Adrenal gland (tissue), 9 donors: ENCODE measurements at regions not wholly inside any gene's neighbourhood (a gene's known extent, or its start where the extent isn't known, plus 50 kb on each side); places are given as distances from the start of the nearest gene placed in this dataset.

Experiments used
- DNase-seq, 7 donors: peaks; one replicate each; pipeline ENCODE4 v3.0.0-alpha.2; 2019 to 2020
- H3K27ac ChIP-seq, 5 donors: fragments of 200-600 bp; sonication (generic) in 4 of 5; 1 replicate in 3 of 5; 2 replicates in 2 of 5; pipeline versions ENCODE4 v1.5.1 to v1.8.0; 2016 to 2020; ENCODE audit warnings: mild to moderate bottlenecking in 1 of 5
- H3K27me3 ChIP-seq: fragments of 200-600 bp; 2 replicates; pipeline ENCODE4 v1.8.0; 2021
- H3K36me3 ChIP-seq, 2 donors: fragments of 200-600 bp; replicated peaks in 1 of 2; 1 replicate in 1 of 2; 2 replicates in 1 of 2; pipeline versions ENCODE4 v1.5.1 to v1.8.0; 2018 to 2022
- H3K4me1 ChIP-seq, 2 donors: fragments of 200-600 bp; replicated peaks in 1 of 2; 1 replicate in 1 of 2; 2 replicates in 1 of 2; pipeline versions ENCODE4 v1.5.1 to v1.8.0; 2018 to 2021
- H3K4me3 ChIP-seq, 4 donors: fragments of 200-600 bp; sonication (generic) in 3 of 4; one replicate each; pipeline ENCODE4 v1.5.1; 2016 to 2018
- H3K9me3 ChIP-seq, 3 donors: fragments of 200-600 bp; sonication (generic) in 1 of 3; replicated peaks in 1 of 3; 1 replicate in 2 of 3; 2 replicates in 1 of 3; pipeline versions ENCODE4 v1.5.1 to v1.8.0; 2016 to 2021
- CTCF ChIP-seq, 6 experiments: fragments of 450-650 bp in 4 of 6; fragments of 200-600 bp in 2 of 6; sonication (generic) in 1 of 6; IDR thresholded peaks; 1 replicate in 5 of 6; 2 replicates in 1 of 6; pipeline versions ENCODE4 v1.5.1 to v1.8.0; 2016 to 2021; ENCODE audit warnings: antibody characterized with exemption in 6 of 6, mild to moderate bottlenecking in 2 of 6, moderate library complexity in 1 of 6
- POLR2A ChIP-seq, 2 donors: fragments of 450-650 bp; IDR thresholded peaks; one replicate each; pipeline ENCODE4 v1.6.1; 2017; ENCODE audit warnings: antibody characterized with exemption in 2 of 2, mild to moderate bottlenecking in 2 of 2, moderate library complexity in 1 of 2
- WGBS, 4 donors: extraction: QIAGEN DNeasy Blood & Tissue Kit in 2 of 4; methylation state at CpG; one replicate each; pipeline versions ENCODE4 v1.1.5 to v1.1.7; 2013 to 2017; 5-methylcytosine and 5-hydroxymethylcytosine counted together
- intact Hi-C, 2 donors: fragments of 100-400 bp; cut with DNase I; formaldehyde crosslinking; loops; one replicate each; pipeline versions ENCODE4 v1.14.1 to v1.15.0; 2022 to 2023
- donor health status: healthy with polysubstance abuse.
- donor health status: Bipolar disorder and iron deficiency.
- donor health status: DM: yes; HTN: yes; CAD: no.
- donor health status: DM: no; HTN: no; CAD: no.
- donor health status: DM: no; HTN: no; CAD: no.

DNA sequence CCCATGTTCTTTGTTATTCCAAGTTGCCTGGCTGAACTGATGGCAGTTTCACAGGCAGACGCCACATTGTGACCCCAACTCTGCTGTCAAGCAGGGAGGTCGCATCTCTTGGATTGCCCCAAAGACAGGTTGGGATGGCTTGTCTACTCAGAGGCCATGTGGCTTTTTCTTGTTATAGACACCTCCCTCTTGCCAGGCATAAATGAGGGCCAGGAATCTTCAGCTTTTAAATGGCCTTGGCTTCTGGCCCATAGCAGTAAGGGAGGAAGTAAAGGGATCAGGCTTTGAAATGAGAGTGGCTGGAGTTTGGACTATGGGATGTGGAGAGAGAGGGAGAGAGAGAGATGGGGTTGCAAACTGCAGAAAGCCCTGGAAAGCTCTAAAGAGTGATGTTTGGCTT is 215.0 kb downstream of the TBX5 start:
- Histone ChIP-seq H3K9me3 (no peaks in the 10 kb centered on the region), H3K36me3 (no peaks in the 10 kb centered on the region), H3K4me3 (no peak overlapping the region), H3K4me1 (no peaks in the 10 kb centered on the region), H3K27me3 (no peaks in the 10 kb centered on the region), H3K27ac (no peak overlapping the region)
- 69 to 90% (median 81%) methylated on average over 2 of the region's 2 CpGs for WGBS, 4 donors
- intact Hi-C loops = no loop called here
- no peak for DNase-seq
- TF ChIP-seq CTCF (IDR thresholded peaks at IDR 0.05) (no peak), POLR2A (IDR thresholded peaks at IDR 0.05) (no peak)

- Histone ChIP-seq H3K4me1 (no peaks in the 10 kb centered on the region), H3K4me3 (no peak overlapping the region), H3K36me3 (no peaks in the 10 kb centered on the region), H3K27ac (no peak overlapping the region), H3K27me3 (no peaks in the 10 kb centered on the region), H3K9me3 (no peaks in the 10 kb centered on the region)
- 74 to 85% (median 77%) methylated on average over 4 of the region's 4 CpGs for WGBS, 4 donors
- TF ChIP-seq POLR2A (IDR thresholded peaks at IDR 0.05) = no peak
- no peak for TF ChIP-seq CTCF (IDR thresholded peaks at IDR 0.05)
- intact Hi-C loops = no loop called here
- no peak for DNase-seq
Observed at GRCh38 chr12:114189266-114189665, 216.7 kb downstream of the TBX5 start.

- DNase-seq = no peak
- WGBS, 4 donors = 32 to 39% (median 33%) methylated on average over 17 of the region's 17 CpGs
- Histone ChIP-seq H3K4me1 (no peaks in the 10 kb centered on the region), H3K36me3 (no peaks in the 10 kb centered on the region), H3K27me3 (no peaks in the 10 kb centered on the region), H3K27ac (no peak overlapping the region), H3K4me3 (no peak overlapping the region), H3K9me3 (no peaks in the 10 kb centered on the region)
- TF ChIP-seq POLR2A (IDR thresholded peaks at IDR 0.05) (no peak), CTCF (IDR thresholded peaks at IDR 0.05) (no peak)
- intact Hi-C loops = no loop called here
Observed at GRCh38 chr12:114186241-114187002, 219.5 kb downstream of the TBX5 start.

DNA sequence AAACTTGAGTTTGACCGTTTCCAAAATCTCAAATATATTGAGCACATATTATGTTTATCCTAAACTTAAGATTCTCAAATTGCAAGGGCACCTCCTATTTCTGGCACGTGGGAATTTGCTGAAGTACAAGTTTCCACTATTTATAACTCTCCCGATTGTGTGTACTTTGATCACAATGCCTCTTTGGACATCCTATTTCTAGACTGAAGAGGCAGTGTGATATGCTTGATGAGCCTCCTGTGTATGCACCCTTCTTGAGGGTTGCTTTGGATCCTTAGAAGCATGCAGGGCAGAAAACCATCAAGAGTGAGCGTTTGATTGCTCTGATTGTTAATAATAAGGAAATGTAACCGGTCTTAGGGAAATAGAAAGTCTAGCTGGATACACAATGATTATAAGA is 218.9 kb upstream of the RBM19 start:
- no peak for DNase-seq
- WGBS, 4 donors = 59 to 66% (median 61%) methylated on average over 5 of the region's 5 CpGs

More for the DNA sequence above, 218.9 kb upstream of the RBM19 start:
- Histone ChIP-seq H3K9me3 (no peaks in the 10 kb centered on the region), H3K36me3 (no peaks in the 10 kb centered on the region), H3K4me3 (no peak overlapping the region), H3K27me3 (no peaks in the 10 kb centered on the region), H3K27ac (no peak overlapping the region), H3K4me1 (no peaks in the 10 kb centered on the region)
- intact Hi-C loops = no loop called here
- no peak for TF ChIP-seq POLR2A (IDR thresholded peaks at IDR 0.05)
- TF ChIP-seq CTCF (IDR thresholded peaks at IDR 0.05) = no peak
